Neural cell (in vitro differentiated cells): ENCODE measurements at regions not wholly inside any gene's neighbourhood (a gene's known extent, or its start where the extent isn't known, plus 50 kb on each side); places are given as distances from the start of the nearest gene placed in this dataset.

Experiments used
- H2AFZ ChIP-seq: fragments of 200-600, 300-800 bp; sonication (generic), shearing (Covaris generic); 2 replicates; pipeline ENCODE4 v1.6.0; 2014; ENCODE audit warnings: low read depth, mild to moderate bottlenecking, antibody characterized with exemption, low read length, moderate library complexity
- H3F3A ChIP-seq: fragments of 200-600 bp; shearing (Covaris generic); 2 replicates; pipeline ENCODE4 v1.6.1; 2016; ENCODE audit warnings: mild to moderate bottlenecking, moderate library complexity, mixed read lengths, antibody characterized with exemption, low read length; ENCODE audit not compliant: insufficient read depth, poor library complexity, severe bottlenecking
- H3K27ac ChIP-seq: fragments of 200-600, 300-800 bp; sonication (generic), shearing (Covaris generic); 2 replicates; pipeline ENCODE4 v1.5.1; 2014; ENCODE audit warnings: mild to moderate bottlenecking, low read length, moderate library complexity
- H3K27me3 ChIP-seq: fragments of 300-800, 200-600 bp; sonication (generic), shearing (Covaris generic); 2 replicates; pipeline ENCODE4 v1.6.0; 2014; ENCODE audit warnings: mild to moderate bottlenecking, low read depth, low read length, moderate library complexity; ENCODE audit not compliant: insufficient read depth
- H3K36me3 ChIP-seq: fragments of 300-800, 200-600 bp; sonication (generic), shearing (Covaris generic); 2 replicates; pipeline ENCODE4 v1.5.1; 2014; ENCODE audit warnings: mild to moderate bottlenecking, antibody characterized with exemption, low read length, moderate library complexity; ENCODE audit not compliant: insufficient read depth
- H3K4me2 ChIP-seq: fragments of 300-800, 200-600 bp; sonication (generic), shearing (Covaris generic); 2 replicates; pipeline ENCODE4 v1.6.0; 2014; ENCODE audit warnings: mild to moderate bottlenecking, low read length
- H3K4me3 ChIP-seq: fragments of 300-800, 200-600 bp; sonication (generic), shearing (Covaris generic); 2 replicates; pipeline ENCODE4 v1.5.1; 2014; ENCODE audit warnings: mild to moderate bottlenecking, low read length, moderate library complexity
- H3K79me2 ChIP-seq: fragments of 200-600 bp; shearing (Covaris generic); replicated peaks from 2 replicates; pipeline ENCODE4 v1.6.0; 2014; ENCODE audit warnings: mild to moderate bottlenecking, low read length, moderate library complexity; ENCODE audit not compliant: insufficient read depth
- H3K9ac ChIP-seq: fragments of 300-800, 200-600 bp; sonication (generic), shearing (Covaris generic); 2 replicates; pipeline ENCODE4 v1.6.1; 2016; ENCODE audit warnings: mild to moderate bottlenecking, low read length, mixed read lengths
- H3K9me2 ChIP-seq: fragments of 200-600 bp; shearing (Covaris generic); 2 replicates; pipeline ENCODE4 v1.6.1; 2016; ENCODE audit warnings: mild to moderate bottlenecking, low read length, mixed read lengths; ENCODE audit not compliant: insufficient read depth
- H3K9me3 ChIP-seq: fragments of 200-600, 300-800 bp; sonication (generic), shearing (Covaris generic); 2 replicates; pipeline ENCODE4 v1.6.1; 2016; ENCODE audit warnings: mild to moderate bottlenecking, mixed run types, low read length, moderate library complexity, mixed read lengths
- H4K20me1 ChIP-seq: fragments of 200-600 bp; shearing (Covaris generic); 2 replicates; pipeline ENCODE4 v1.6.1; 2016; ENCODE audit warnings: mild to moderate bottlenecking, mixed run types; ENCODE audit not compliant: insufficient read depth
- EP300 ChIP-seq: fragments of 450-650 bp; conservative IDR thresholded peaks from 2 replicates; pipeline ENCODE4 v1.6.1; 2014; ENCODE audit warnings: antibody characterized with exemption, mild to moderate bottlenecking, moderate library complexity; ENCODE audit not compliant: poor library complexity, severe bottlenecking
- EZH2 ChIP-seq: fragments of 200-600, 300-800 bp; shearing (Covaris generic), sonication (generic); IDR thresholded peaks from 2 replicates; pipeline ENCODE4 v1.6.1; 2014; ENCODE audit warnings: antibody characterized with exemption, low read length, borderline replicate concordance, mild to moderate bottlenecking; ENCODE audit not compliant: insufficient read depth, poor library complexity, severe bottlenecking
- MXI1 ChIP-seq: fragments of 450-650 bp; conservative IDR thresholded peaks from 2 replicates; pipeline ENCODE4 v1.6.1; 2014; ENCODE audit warnings: antibody characterized with exemption, mild to moderate bottlenecking; ENCODE audit not compliant: poor library complexity, severe bottlenecking
- POLR2AphosphoS5 ChIP-seq: IDR thresholded peaks from 2 replicates; pipeline ENCODE4 v1.6.1; 2012
- RAD21 ChIP-seq: fragments of 450-650 bp; conservative IDR thresholded peaks from 2 replicates; pipeline ENCODE4 v1.6.1; 2014; ENCODE audit warnings: antibody characterized with exemption, mild to moderate bottlenecking, moderate library complexity
- REST ChIP-seq: IDR thresholded peaks from 2 replicates; pipeline ENCODE4 v1.6.1; 2012; ENCODE audit warnings: borderline replicate concordance
- SMC3 ChIP-seq: fragments of 450-650 bp; conservative IDR thresholded peaks from 2 replicates; pipeline ENCODE4 v1.6.1; 2014; ENCODE audit warnings: antibody characterized with exemption, mild to moderate bottlenecking, moderate library complexity; ENCODE audit not compliant: poor library complexity
- TAF1 ChIP-seq: IDR thresholded peaks from 2 replicates; pipeline ENCODE4 v1.6.1; 2012; ENCODE audit warnings: low read depth
- TF ChIP-seq, protein P1 (sequence below): fragments of 450-650 bp; IDR thresholded peaks from 2 replicates; pipeline ENCODE4 v1.5.1; 2014; ENCODE audit warnings: antibody characterized with exemption, mild to moderate bottlenecking, moderate library complexity; ENCODE audit not compliant: poor library complexity, severe bottlenecking

DNA sequence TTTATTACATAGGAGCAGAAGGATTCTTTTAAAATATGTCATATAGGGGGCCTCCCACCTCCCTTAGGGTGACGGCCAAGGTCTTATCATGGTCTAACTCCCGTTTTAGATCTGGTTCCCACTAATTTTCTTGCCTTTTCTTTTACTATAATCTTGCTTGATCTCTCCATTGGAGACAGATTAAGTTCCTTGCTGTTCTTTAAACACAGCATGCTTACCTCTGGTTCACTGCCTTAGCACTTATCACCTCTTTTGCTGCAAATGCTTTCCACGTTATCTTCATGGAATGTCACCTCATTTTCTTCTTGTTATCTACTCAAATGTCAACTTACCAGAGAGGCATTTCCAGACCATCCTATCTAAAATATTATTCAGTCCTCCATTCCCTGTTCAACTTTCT is 1047.6 kb downstream of the TLE4 start:
- no peaks in the 10 kb centered on the region for H3K79me2 ChIP-seq
- no peaks in the 10 kb centered on the region for H3F3A ChIP-seq
- H2AFZ ChIP-seq: no peak overlapping the region
- no peak overlapping the region for H3K4me3 ChIP-seq
- no peaks in the 10 kb centered on the region for H3K9me2 ChIP-seq
- no peaks in the 10 kb centered on the region for H3K36me3 ChIP-seq
- H3K27ac ChIP-seq: no peak overlapping the region
- no peaks in the 10 kb centered on the region for H4K20me1 ChIP-seq
- no peaks in the 10 kb centered on the region for H3K27me3 ChIP-seq
- H3K9ac ChIP-seq: no peak overlapping the region
- H3K4me2 ChIP-seq: no peak overlapping the region
- TF ChIP-seq SMC3 (no peak), EZH2 (no peak), REST (no peak), MXI1 (no peak), TAF1 (no peak), EP300 (no peak), RAD21 (no peak), POLR2AphosphoS5 (no peak)
- TF ChIP-seq, protein P1, sequence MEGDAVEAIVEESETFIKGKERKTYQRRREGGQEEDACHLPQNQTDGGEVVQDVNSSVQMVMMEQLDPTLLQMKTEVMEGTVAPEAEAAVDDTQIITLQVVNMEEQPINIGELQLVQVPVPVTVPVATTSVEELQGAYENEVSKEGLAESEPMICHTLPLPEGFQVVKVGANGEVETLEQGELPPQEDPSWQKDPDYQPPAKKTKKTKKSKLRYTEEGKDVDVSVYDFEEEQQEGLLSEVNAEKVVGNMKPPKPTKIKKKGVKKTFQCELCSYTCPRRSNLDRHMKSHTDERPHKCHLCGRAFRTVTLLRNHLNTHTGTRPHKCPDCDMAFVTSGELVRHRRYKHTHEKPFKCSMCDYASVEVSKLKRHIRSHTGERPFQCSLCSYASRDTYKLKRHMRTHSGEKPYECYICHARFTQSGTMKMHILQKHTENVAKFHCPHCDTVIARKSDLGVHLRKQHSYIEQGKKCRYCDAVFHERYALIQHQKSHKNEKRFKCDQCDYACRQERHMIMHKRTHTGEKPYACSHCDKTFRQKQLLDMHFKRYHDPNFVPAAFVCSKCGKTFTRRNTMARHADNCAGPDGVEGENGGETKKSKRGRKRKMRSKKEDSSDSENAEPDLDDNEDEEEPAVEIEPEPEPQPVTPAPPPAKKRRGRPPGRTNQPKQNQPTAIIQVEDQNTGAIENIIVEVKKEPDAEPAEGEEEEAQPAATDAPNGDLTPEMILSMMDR: no peak
- H3K9me3 ChIP-seq: no peaks in the 10 kb centered on the region

DNA sequence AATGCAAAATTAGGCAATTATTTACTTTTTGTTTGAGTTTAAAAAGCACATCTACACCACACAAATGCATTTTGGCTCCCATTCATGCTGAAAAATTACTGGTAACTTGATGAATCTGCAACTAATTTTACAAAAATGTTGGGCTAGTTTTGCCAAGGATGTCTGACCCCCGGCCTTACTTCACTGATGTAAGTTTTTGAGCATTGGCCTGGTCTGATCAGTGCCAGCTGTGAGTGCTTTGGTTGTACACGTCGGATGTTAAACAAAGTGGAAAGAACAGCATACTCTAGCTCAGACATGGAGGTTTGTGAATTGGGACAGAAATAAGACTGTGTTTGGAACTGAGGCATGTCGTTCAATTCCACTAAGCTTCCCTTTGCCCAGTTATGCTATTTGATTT is 1044.2 kb downstream of the TLE4 start:
- no peak overlapping the region for H3K4me2 ChIP-seq
- H3K27ac ChIP-seq: no peak overlapping the region
- TF ChIP-seq, protein P1: no peak
- TF ChIP-seq SMC3 (no peak), RAD21 (no peak), MXI1 (no peak), EP300 (no peak), EZH2 (no peak), TAF1 (no peak), POLR2AphosphoS5 (no peak), REST (no peak)
- H3K27me3 ChIP-seq: no peaks in the 10 kb centered on the region
- no peak overlapping the region for H3K4me3 ChIP-seq
- H3K9ac ChIP-seq: no peak overlapping the region
- no peaks in the 10 kb centered on the region for H3F3A ChIP-seq
- no peak overlapping the region for H2AFZ ChIP-seq
- H3K36me3 ChIP-seq: no peaks in the 10 kb centered on the region
- no peaks in the 10 kb centered on the region for H3K9me3 ChIP-seq
- H3K79me2 ChIP-seq: no peaks in the 10 kb centered on the region
- no peaks in the 10 kb centered on the region for H3K9me2 ChIP-seq
- H4K20me1 ChIP-seq: no peaks in the 10 kb centered on the region
